Neural progenitor cell (in vitro differentiated cells): ENCODE measurements at regions not wholly inside any gene's neighbourhood (a gene's known extent, or its start where the extent isn't known, plus 50 kb on each side); places are given as distances from the start of the nearest gene placed in this dataset.
"Not testable (repeated sequence)": the region's sequence is repeated elsewhere in the genome, so short reads cannot be mapped to it uniquely, and the experiment has no call there.

Source experiments
- DNase-seq: peaks from one replicate; pipeline ENCODE4 v3.0.0-alpha.2; 2016; ENCODE audit warnings: low spot score
- H2AFZ ChIP-seq: fragments of 200-600 bp; sonication (generic); replicated peaks from 2 replicates; pipeline ENCODE4 v1.6.1; 2016; ENCODE audit warnings: antibody characterized with exemption
- H3F3A ChIP-seq: fragments of 200-600 bp; sonication (generic); 2 replicates; pipeline ENCODE4 v1.6.1; 2016; ENCODE audit warnings: antibody characterized with exemption, low read depth
- H3K27ac ChIP-seq: fragments of 200-600 bp; sonication (generic); 2 replicates; pipeline ENCODE4 v1.5.1; 2016; ENCODE audit warnings: mild to moderate bottlenecking
- H3K27me3 ChIP-seq: fragments of 200-600 bp; sonication (generic); 2 replicates; pipeline ENCODE4 v1.6.1; 2016; ENCODE audit warnings: mild to moderate bottlenecking, moderate library complexity
- H3K36me3 ChIP-seq: fragments of 200-600 bp; sonication (generic); 2 replicates; pipeline ENCODE4 v1.5.1; 2016
- H3K4me1 ChIP-seq: fragments of 200-600 bp; sonication (generic); 2 replicates; pipeline ENCODE4 v1.6.1; 2016; ENCODE audit warnings: mixed run types
- H3K4me2 ChIP-seq: fragments of 200-600 bp; sonication (generic); 2 replicates; pipeline ENCODE4 v1.6.1; 2016
- H3K4me3 ChIP-seq: fragments of 200-600 bp; sonication (generic); 2 replicates; pipeline ENCODE4 v1.5.1; 2016
- H3K79me2 ChIP-seq: fragments of 200-600 bp; sonication (generic); 2 replicates; pipeline ENCODE4 v1.6.1; 2016; ENCODE audit warnings: low read depth
- H3K9ac ChIP-seq: fragments of 200-600 bp; sonication (generic); 2 replicates; pipeline ENCODE4 v1.6.1; 2016
- H3K9me3 ChIP-seq: fragments of 200-600 bp; sonication (generic); 2 replicates; pipeline ENCODE4 v1.5.1; 2016; ENCODE audit warnings: low read depth
- H4K20me1 ChIP-seq: fragments of 200-600 bp; sonication (generic); 2 replicates; pipeline ENCODE4 v1.6.1; 2016; ENCODE audit warnings: low read depth
- H3K27ac Mint-ChIP-seq: 3 replicates; pipeline ENCODE4 v1.8.0; 2021; ENCODE audit warnings: mixed read lengths
- H3K27me3 Mint-ChIP-seq: 2 replicates; pipeline ENCODE4 v1.8.0; 2022; ENCODE audit warnings: low read depth, mild to moderate bottlenecking, inconsistent platforms, moderate library complexity, mixed read lengths; ENCODE audit not compliant: insufficient read depth
- H3K36me3 Mint-ChIP-seq: 3 replicates; pipeline ENCODE4 v1.8.0; 2021; ENCODE audit warnings: mixed read lengths
- H3K4me1 Mint-ChIP-seq: 3 replicates; pipeline ENCODE4 v1.8.0; 2021; ENCODE audit warnings: mixed read lengths
- H3K4me3 Mint-ChIP-seq: 3 replicates; pipeline ENCODE4 v1.8.0; 2021; ENCODE audit warnings: mild to moderate bottlenecking, moderate library complexity, mixed read lengths
- H3K9me3 Mint-ChIP-seq: 3 replicates; pipeline ENCODE4 v1.8.0; 2020; ENCODE audit warnings: mixed read lengths
- CTCF ChIP-seq: fragments of 200-600 bp; sonication (generic); IDR thresholded peaks from 2 replicates; pipeline ENCODE4 v1.5.1; 2017; ENCODE audit warnings: antibody characterized with exemption, mild to moderate bottlenecking
- EZH2 ChIP-seq: fragments of 200-600 bp; sonication (generic); IDR thresholded peaks from 2 replicates; pipeline ENCODE4 v1.6.1; 2017; ENCODE audit warnings: antibody characterized with exemption, mild to moderate bottlenecking, moderate library complexity
- EZH2phosphoT487 ChIP-seq: fragments of 200-600 bp; sonication (generic); IDR thresholded peaks from 2 replicates; pipeline ENCODE4 v1.6.1; 2017; ENCODE audit warnings: antibody characterized with exemption

- Histone ChIP-seq H3K36me3 (no peaks in the 10 kb centered on the region), H3K27me3 (no peaks in the 10 kb centered on the region), H3K4me2 (no peak overlapping the region), H3F3A (no peaks in the 10 kb centered on the region), H3K27ac (no peak overlapping the region), H3K79me2 (no peaks in the 10 kb centered on the region), H3K4me1 (no peaks in the 10 kb centered on the region), H3K9me3 (no peaks in the 10 kb centered on the region), H2AFZ (no peak overlapping the region), H3K9ac (no peak overlapping the region), H3K4me3 (no peak overlapping the region), H4K20me1 (no peaks in the 10 kb centered on the region)
- no peak overlapping the region for H3K27ac Mint-ChIP-seq
- DNase-seq, result no peak
- no peak for TF ChIP-seq EZH2phosphoT487
- TF ChIP-seq EZH2, result no peak
- TF ChIP-seq CTCF, result no peak
- no peak overlapping the region for H3K4me3 Mint-ChIP-seq
- no peaks in the 10 kb centered on the region for H3K9me3 Mint-ChIP-seq
- no peaks in the 10 kb centered on the region for H3K36me3 Mint-ChIP-seq
- peaks cover 26% of the 10 kb centered on the region for H3K4me1 Mint-ChIP-seq
- peaks cover 6% of the 10 kb centered on the region for H3K27me3 Mint-ChIP-seq
Observed at GRCh38 chr13:48819376-48819775, 156.3 kb upstream of the FNDC3A start.

DNA sequence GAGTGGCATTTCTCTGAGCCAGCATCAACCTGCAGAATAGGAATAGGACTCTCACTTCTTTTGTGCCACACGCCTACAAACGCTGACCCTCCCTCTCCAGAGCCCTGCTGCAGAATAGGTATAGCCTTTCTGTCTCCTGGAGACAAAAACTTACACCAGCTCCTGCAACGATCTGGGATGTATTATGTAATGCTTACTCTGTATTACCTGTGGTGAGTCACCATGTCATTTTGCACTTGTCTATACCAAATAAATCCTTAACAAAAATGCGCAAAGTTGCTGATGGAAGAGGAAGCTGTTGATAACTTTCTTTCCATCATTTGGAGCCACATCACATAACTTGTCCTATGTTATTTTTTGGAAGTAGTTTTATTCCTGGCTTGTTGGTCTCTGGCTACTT is 155.8 kb upstream of the FNDC3A start:
- Histone ChIP-seq H3K9ac (no peak overlapping the region), H3K36me3 (no peaks in the 10 kb centered on the region), H3K9me3 (no peaks in the 10 kb centered on the region), H3K4me2 (no peak overlapping the region), H3K27ac (no peak overlapping the region), H3F3A (no peaks in the 10 kb centered on the region), H3K27me3 (no peaks in the 10 kb centered on the region), H4K20me1 (no peaks in the 10 kb centered on the region), H3K4me3 (no peak overlapping the region), H3K4me1 (no peaks in the 10 kb centered on the region), H2AFZ (no peak overlapping the region), H3K79me2 (no peaks in the 10 kb centered on the region)
- Mint-ChIP-seq H3K9me3 (no peaks in the 10 kb centered on the region), H3K27ac (no peak overlapping the region), H3K4me1 (peaks cover 26% of the 10 kb centered on the region), H3K4me3 (no peak overlapping the region), H3K27me3 (peaks cover 6% of the 10 kb centered on the region), H3K36me3 (no peaks in the 10 kb centered on the region)
- TF ChIP-seq EZH2 (no peak), CTCF (no peak), EZH2phosphoT487 (no peak)
- DNase-seq, result no peak

GRCh38 chr13:48823526-48823925 is 152.2 kb upstream of the FNDC3A start:
- not testable (repeated sequence) for DNase-seq, H3K27ac Mint-ChIP-seq, H2AFZ ChIP-seq, H3K27ac ChIP-seq, H3K9me3 Mint-ChIP-seq, H3K9me3 ChIP-seq, H3K4me3 Mint-ChIP-seq, H3K27me3 Mint-ChIP-seq, H3K4me3 ChIP-seq, H3K79me2 ChIP-seq, H3K9ac ChIP-seq, H4K20me1 ChIP-seq, H3K27me3 ChIP-seq, H3F3A ChIP-seq, H3K4me2 ChIP-seq, H3K36me3 Mint-ChIP-seq, H3K36me3 ChIP-seq, H3K4me1 ChIP-seq
- H3K4me1 Mint-ChIP-seq, result peaks cover 25% of the 10 kb centered on the region

GRCh38 chr13:48826039-48826438 is 149.7 kb upstream of the FNDC3A start:
- Histone ChIP-seq H3K79me2 (no peaks in the 10 kb centered on the region), H3K27ac (no peak overlapping the region), H3K4me1 (peaks cover 4% of the 10 kb centered on the region), H3K27me3 (no peaks in the 10 kb centered on the region), H3F3A (no peaks in the 10 kb centered on the region), H3K9me3 (no peaks in the 10 kb centered on the region), H3K9ac (no peak overlapping the region), H3K36me3 (no peaks in the 10 kb centered on the region), H3K4me3 (no peak overlapping the region), H4K20me1 (no peaks in the 10 kb centered on the region), H2AFZ (no peak overlapping the region), H3K4me2 (no peak overlapping the region)
- Mint-ChIP-seq H3K4me3 (no peak overlapping the region), H3K27ac (no peak overlapping the region), H3K27me3 (peaks cover 3% of the 10 kb centered on the region), H3K4me1 (peaks cover 27% of the 10 kb centered on the region), H3K36me3 (no peaks in the 10 kb centered on the region), H3K9me3 (peaks cover 10% of the 10 kb centered on the region)
- DNase-seq, result no peak
- no peak for TF ChIP-seq CTCF
- TF ChIP-seq EZH2, result no peak
- TF ChIP-seq EZH2phosphoT487, result no peak

- not testable (repeated sequence) for H3K9ac ChIP-seq, H3K27ac Mint-ChIP-seq, H3F3A ChIP-seq, H3K79me2 ChIP-seq, H3K4me1 ChIP-seq, H3K36me3 Mint-ChIP-seq, H3K4me3 Mint-ChIP-seq, H3K4me2 ChIP-seq, H3K4me3 ChIP-seq, H4K20me1 ChIP-seq, DNase-seq, H3K27ac ChIP-seq, H3K27me3 ChIP-seq, H3K9me3 ChIP-seq, H3K36me3 ChIP-seq, H2AFZ ChIP-seq, H3K27me3 Mint-ChIP-seq
- peaks cover 13% of the 10 kb centered on the region for H3K9me3 Mint-ChIP-seq
- peaks cover 19% of the 10 kb centered on the region for H3K4me1 Mint-ChIP-seq
Observed at GRCh38 chr13:48826922-48827454, 148.7 kb upstream of the FNDC3A start.
